Chondrocyte (in vitro differentiated cells): ENCODE measurements at regions not wholly inside any gene's neighbourhood (a gene's known extent, or its start where the extent isn't known, plus 50 kb on each side); places are given as distances from the start of the nearest gene placed in this dataset.

ENCODE experiments used
- DNase-seq: peaks from one replicate; pipeline ENCODE4 v3.0.0; 2021; ENCODE audit warnings: mixed read lengths, low spot score
- H3K27ac Mint-ChIP-seq: one replicate; pipeline ENCODE4 v1.8.0; 2021; ENCODE audit warnings: mild to moderate bottlenecking, moderate library complexity, mixed read lengths; ENCODE audit not compliant: unreplicated experiment
- H3K27me3 Mint-ChIP-seq: 2 replicates; pipeline ENCODE4 v1.8.0; 2021; ENCODE audit warnings: low read depth, mixed read lengths
- H3K36me3 Mint-ChIP-seq: 2 replicates; pipeline ENCODE4 v1.8.0; 2021; ENCODE audit warnings: low read depth, mixed read lengths
- H3K4me1 Mint-ChIP-seq: 2 replicates; pipeline ENCODE4 v1.8.0; 2021; ENCODE audit warnings: low read depth, mild to moderate bottlenecking, mixed read lengths
- H3K4me3 Mint-ChIP-seq: one replicate; pipeline ENCODE4 v1.8.0; 2021; ENCODE audit warnings: mild to moderate bottlenecking, moderate library complexity, mixed read lengths; ENCODE audit not compliant: unreplicated experiment
- H3K9me3 Mint-ChIP-seq: 2 replicates; pipeline ENCODE4 v1.8.0; 2021; ENCODE audit warnings: low read depth, mixed read lengths
- CTCF ChIP-seq: fragments of 200-600 bp; sonication (generic); IDR thresholded peaks from 2 replicates; pipeline ENCODE4 v1.5.0; 2021; ENCODE audit warnings: antibody characterized with exemption, mild to moderate bottlenecking, moderate library complexity

GRCh38 chr10:29926693-29927048 lies 132.7 kb downstream of the JCAD start:
- H3K27ac Mint-ChIP-seq, result peak overlapping the region; percentile 46
- no peak overlapping the region for H3K4me3 Mint-ChIP-seq
- peak; percentile 80 for TF ChIP-seq CTCF
- no peak for DNase-seq
- H3K27me3 Mint-ChIP-seq, result no peaks in the 10 kb centered on the region
- H3K9me3 Mint-ChIP-seq, result peaks cover 13% of the 10 kb centered on the region
- H3K4me1 Mint-ChIP-seq, result peaks cover 43% of the 10 kb centered on the region
- H3K36me3 Mint-ChIP-seq, result no peaks in the 10 kb centered on the region

- no peak for TF ChIP-seq CTCF
- Mint-ChIP-seq H3K4me1 (peaks cover 47% of the 10 kb centered on the region), H3K9me3 (peaks cover 10% of the 10 kb centered on the region)
These were observed 133.4 kb downstream of the JCAD start for GRCh38 chr10:29925771-29926692.

GRCh38 chr10:29924436-29924835 lies 134.9 kb downstream of the JCAD start:
- peaks cover 3% of the 10 kb centered on the region for H3K9me3 Mint-ChIP-seq
- TF ChIP-seq CTCF, result no peak
- no peak overlapping the region for H3K27ac Mint-ChIP-seq
- H3K27me3 Mint-ChIP-seq, result no peaks in the 10 kb centered on the region
- no peak for DNase-seq
- no peak overlapping the region for H3K4me3 Mint-ChIP-seq
- no peaks in the 10 kb centered on the region for H3K36me3 Mint-ChIP-seq
- H3K4me1 Mint-ChIP-seq, result peaks cover 60% of the 10 kb centered on the region

More at GRCh38 chr10:29925771-29926692, 133.4 kb downstream of the JCAD start:
- no peak overlapping the region for H3K4me3 Mint-ChIP-seq
- peak overlapping the region; percentile 0 for H3K27ac Mint-ChIP-seq
- H3K27me3 Mint-ChIP-seq, result no peaks in the 10 kb centered on the region
- H3K36me3 Mint-ChIP-seq, result no peaks in the 10 kb centered on the region
- DNase-seq, result no peak

GRCh38 chr10:29923416-29923965 lies 135.9 kb downstream of the JCAD start:
- H3K4me3 Mint-ChIP-seq, result no peak overlapping the region
- peaks cover 60% of the 10 kb centered on the region for H3K4me1 Mint-ChIP-seq
- TF ChIP-seq CTCF, result no peak
- no peaks in the 10 kb centered on the region for H3K27me3 Mint-ChIP-seq
- no peaks in the 10 kb centered on the region for H3K36me3 Mint-ChIP-seq
- DNase-seq, result no peak
- no peaks in the 10 kb centered on the region for H3K9me3 Mint-ChIP-seq
- H3K27ac Mint-ChIP-seq, result peak overlapping the region; percentile 86

GRCh38 chr10:29922892-29923291 lies 136.5 kb downstream of the JCAD start:
- Mint-ChIP-seq H3K27ac (peak overlapping the region; percentile 86), H3K9me3 (no peaks in the 10 kb centered on the region), H3K27me3 (no peaks in the 10 kb centered on the region), H3K36me3 (no peaks in the 10 kb centered on the region), H3K4me1 (peaks cover 60% of the 10 kb centered on the region), H3K4me3 (no peak overlapping the region)
- no peak for DNase-seq
- TF ChIP-seq CTCF, result no peak
